ENCODE measurements at regions not wholly inside any gene's neighbourhood (a gene's known extent, or its start where the extent isn't known, plus 50 kb on each side); places are given as distances from the start of the nearest gene placed in this dataset.

- Histone ChIP-seq H3K9me3 (ENCODE audit: control insufficient read depth, insufficient read depth, low read length) (no peaks in the 10 kb centered on the region), H3K4me3 (ENCODE audit: low read depth, low read length) (no peak overlapping the region), H3K36me3 (ENCODE audit: control insufficient read depth, insufficient read depth, low read length) (no peaks in the 10 kb centered on the region), H3K27me3 (ENCODE audit: control insufficient read depth, insufficient read depth, low read length) (no peaks in the 10 kb centered on the region), H3K4me1 (ENCODE audit: control insufficient read depth, insufficient read depth, low read length) (no peaks in the 10 kb centered on the region), H3K27ac (ENCODE audit: low read depth, low read length) (no peak overlapping the region)
- DNase-seq (ENCODE audit: low read depth in 4 of 6, low spot score in 6 of 6), result no peak
- WGBS (ENCODE audit: insufficient coverage), result no CpG with 5 or more reads among the region's 1 CpG
Measured at GRCh38 chr2:53235836-53236582, 531.6 kb upstream of the CHAC2 start.

GRCh38 chr2:53234548-53234903 is 533.1 kb upstream of the CHAC2 start:
- Histone ChIP-seq H3K9me3 (ENCODE audit: control insufficient read depth, insufficient read depth, low read length) (no peaks in the 10 kb centered on the region), H3K4me3 (ENCODE audit: low read depth, low read length) (no peak overlapping the region), H3K27ac (ENCODE audit: low read depth, low read length) (no peak overlapping the region), H3K27me3 (ENCODE audit: control insufficient read depth, insufficient read depth, low read length) (no peaks in the 10 kb centered on the region), H3K36me3 (ENCODE audit: control insufficient read depth, insufficient read depth, low read length) (no peaks in the 10 kb centered on the region), H3K4me1 (ENCODE audit: control insufficient read depth, insufficient read depth, low read length) (no peaks in the 10 kb centered on the region)
- DNase-seq (ENCODE audit: low read depth in 4 of 6, low spot score in 6 of 6), result no peak
- 38% methylated on average over 1 of the region's 1 CpG for WGBS (ENCODE audit: insufficient coverage)

- Histone ChIP-seq H3K4me1 (ENCODE audit: control insufficient read depth, insufficient read depth, low read length) (no peaks in the 10 kb centered on the region), H3K36me3 (ENCODE audit: control insufficient read depth, insufficient read depth, low read length) (no peaks in the 10 kb centered on the region), H3K9me3 (ENCODE audit: control insufficient read depth, insufficient read depth, low read length) (no peaks in the 10 kb centered on the region), H3K27ac (ENCODE audit: low read depth, low read length) (no peak overlapping the region), H3K27me3 (ENCODE audit: control insufficient read depth, insufficient read depth, low read length) (no peaks in the 10 kb centered on the region), H3K4me3 (ENCODE audit: low read depth, low read length) (no peak overlapping the region)
- DNase-seq (ENCODE audit: low read depth in 4 of 6, low spot score in 6 of 6), result no peak
- 90% methylated on average over 1 of the region's 4 CpGs for WGBS (ENCODE audit: insufficient coverage)
Measured at GRCh38 chr2:53233759-53234547, 533.7 kb upstream of the CHAC2 start.

DNA sequence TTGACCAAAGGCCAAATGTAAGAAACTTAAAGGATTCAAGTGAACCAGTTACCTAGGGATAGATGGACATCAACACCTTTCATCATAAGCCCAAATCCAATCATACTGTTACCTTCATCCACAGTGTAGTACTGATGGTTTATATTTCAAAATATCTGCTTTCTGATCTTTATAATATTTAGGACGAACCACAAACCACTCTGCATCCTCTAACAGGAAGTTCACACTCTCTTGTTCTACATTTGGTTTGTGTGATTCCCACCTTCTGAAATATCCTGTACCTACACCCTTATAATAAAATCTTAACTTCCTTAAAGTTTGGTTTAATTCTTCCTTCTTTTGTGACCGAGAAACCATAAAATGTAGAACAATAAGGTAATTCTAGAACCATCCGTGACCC is 535.7 kb upstream of the CHAC2 start:
- no CpG with 5 or more reads among the region's 3 CpGs for WGBS (ENCODE audit: insufficient coverage)
- no peaks in the 10 kb centered on the region for H3K4me1 ChIP-seq (ENCODE audit: control insufficient read depth, insufficient read depth, low read length)

GRCh38 chr2:53230691-53231090 is 536.9 kb upstream of the CHAC2 start:
- no peak overlapping the region for H3K4me3 ChIP-seq (ENCODE audit: low read depth, low read length)
- H3K36me3 ChIP-seq (ENCODE audit: control insufficient read depth, insufficient read depth, low read length), result no peaks in the 10 kb centered on the region
- no peaks in the 10 kb centered on the region for H3K27me3 ChIP-seq (ENCODE audit: control insufficient read depth, insufficient read depth, low read length)
- no peak overlapping the region for H3K27ac ChIP-seq (ENCODE audit: low read depth, low read length)
- H3K4me1 ChIP-seq (ENCODE audit: control insufficient read depth, insufficient read depth, low read length), result no peaks in the 10 kb centered on the region
- no CpG with 5 or more reads among the region's 2 CpGs for WGBS (ENCODE audit: insufficient coverage)
- DNase-seq (ENCODE audit: low read depth in 4 of 6, low spot score in 6 of 6), result no peak
- H3K9me3 ChIP-seq (ENCODE audit: control insufficient read depth, insufficient read depth, low read length), result no peaks in the 10 kb centered on the region

More for the DNA sequence above, 535.7 kb upstream of the CHAC2 start:
- Histone ChIP-seq H3K4me3 (ENCODE audit: low read depth, low read length) (no peak overlapping the region), H3K27me3 (ENCODE audit: control insufficient read depth, insufficient read depth, low read length) (no peaks in the 10 kb centered on the region), H3K9me3 (ENCODE audit: control insufficient read depth, insufficient read depth, low read length) (no peaks in the 10 kb centered on the region), H3K36me3 (ENCODE audit: control insufficient read depth, insufficient read depth, low read length) (no peaks in the 10 kb centered on the region), H3K27ac (ENCODE audit: low read depth, low read length) (no peak overlapping the region)
- no peak for DNase-seq (ENCODE audit: low read depth in 4 of 6, low spot score in 6 of 6)

GRCh38 chr2:53227535-53227934 is 540.1 kb upstream of the CHAC2 start:
- Histone ChIP-seq H3K27me3 (ENCODE audit: control insufficient read depth, insufficient read depth, low read length) (no peaks in the 10 kb centered on the region), H3K36me3 (ENCODE audit: control insufficient read depth, insufficient read depth, low read length) (no peaks in the 10 kb centered on the region), H3K9me3 (ENCODE audit: control insufficient read depth, insufficient read depth, low read length) (no peaks in the 10 kb centered on the region), H3K4me3 (ENCODE audit: low read depth, low read length) (no peak overlapping the region), H3K4me1 (ENCODE audit: control insufficient read depth, insufficient read depth, low read length) (no peaks in the 10 kb centered on the region), H3K27ac (ENCODE audit: low read depth, low read length) (no peak overlapping the region)
- no CpG with 5 or more reads among the region's 3 CpGs for WGBS (ENCODE audit: insufficient coverage)
- DNase-seq (ENCODE audit: low read depth in 4 of 6, low spot score in 6 of 6), result no peak

DNA sequence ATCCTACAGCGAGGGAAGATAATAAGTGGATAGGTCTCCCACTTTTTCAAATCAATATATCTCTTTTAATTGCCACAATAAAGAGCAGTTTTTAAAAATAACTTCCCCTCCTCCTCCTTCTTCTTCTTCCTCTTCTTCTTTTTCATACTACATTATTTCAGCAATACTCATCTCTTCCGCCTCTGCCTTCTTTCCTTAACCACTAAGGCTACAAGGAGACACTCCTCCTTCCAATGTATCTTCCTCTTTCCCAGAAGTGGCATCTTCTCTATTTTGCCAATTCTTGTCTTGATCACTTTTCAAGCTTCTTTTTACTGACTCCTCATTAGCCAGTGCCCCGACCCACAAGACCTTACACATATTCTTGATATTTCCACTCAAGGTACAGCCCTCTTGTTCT is 546.6 kb upstream of the CHAC2 start:
- Histone ChIP-seq H3K36me3 (ENCODE audit: control insufficient read depth, insufficient read depth, low read length) (no peaks in the 10 kb centered on the region), H3K27ac (ENCODE audit: low read depth, low read length) (no peak overlapping the region), H3K9me3 (ENCODE audit: control insufficient read depth, insufficient read depth, low read length) (no peaks in the 10 kb centered on the region), H3K4me3 (ENCODE audit: low read depth, low read length) (no peak overlapping the region), H3K4me1 (ENCODE audit: control insufficient read depth, insufficient read depth, low read length) (no peaks in the 10 kb centered on the region), H3K27me3 (ENCODE audit: control insufficient read depth, insufficient read depth, low read length) (no peaks in the 10 kb centered on the region)
- DNase-seq (ENCODE audit: low read depth in 4 of 6, low spot score in 6 of 6), result no peak
- WGBS (ENCODE audit: insufficient coverage), result 100% methylated on average over 2 of the region's 3 CpGs

DNA sequence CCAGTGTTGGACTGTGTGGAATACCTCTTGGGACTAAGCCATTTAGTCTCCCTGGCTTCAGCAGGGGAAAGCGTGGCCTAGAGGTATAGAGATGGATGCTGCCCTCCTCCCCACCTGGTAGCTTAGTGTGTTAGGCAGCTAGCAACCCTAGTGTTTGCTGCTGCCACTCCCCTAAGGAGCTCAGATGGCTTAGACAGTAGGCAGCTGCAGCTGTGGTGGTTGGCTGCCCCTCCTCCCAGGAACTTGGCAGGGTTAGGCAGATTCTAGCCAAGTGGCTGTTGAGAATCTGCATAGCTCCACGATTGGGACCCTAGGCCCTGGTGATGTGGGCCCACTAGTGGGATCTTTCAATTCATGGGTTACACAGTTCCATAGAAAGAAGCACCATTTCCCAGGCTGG is 550.4 kb upstream of the CHAC2 start:
- Histone ChIP-seq H3K4me3 (ENCODE audit: low read depth, low read length) (no peak overlapping the region), H3K27me3 (ENCODE audit: control insufficient read depth, insufficient read depth, low read length) (no peaks in the 10 kb centered on the region), H3K36me3 (ENCODE audit: control insufficient read depth, insufficient read depth, low read length) (no peaks in the 10 kb centered on the region), H3K9me3 (ENCODE audit: control insufficient read depth, insufficient read depth, low read length) (no peaks in the 10 kb centered on the region), H3K4me1 (ENCODE audit: control insufficient read depth, insufficient read depth, low read length) (no peaks in the 10 kb centered on the region), H3K27ac (ENCODE audit: low read depth, low read length) (no peak overlapping the region)
- no peak for DNase-seq (ENCODE audit: low read depth in 4 of 6, low spot score in 6 of 6)
- WGBS (ENCODE audit: insufficient coverage), result 75% methylated on average over 2 of the region's 2 CpGs

DNA sequence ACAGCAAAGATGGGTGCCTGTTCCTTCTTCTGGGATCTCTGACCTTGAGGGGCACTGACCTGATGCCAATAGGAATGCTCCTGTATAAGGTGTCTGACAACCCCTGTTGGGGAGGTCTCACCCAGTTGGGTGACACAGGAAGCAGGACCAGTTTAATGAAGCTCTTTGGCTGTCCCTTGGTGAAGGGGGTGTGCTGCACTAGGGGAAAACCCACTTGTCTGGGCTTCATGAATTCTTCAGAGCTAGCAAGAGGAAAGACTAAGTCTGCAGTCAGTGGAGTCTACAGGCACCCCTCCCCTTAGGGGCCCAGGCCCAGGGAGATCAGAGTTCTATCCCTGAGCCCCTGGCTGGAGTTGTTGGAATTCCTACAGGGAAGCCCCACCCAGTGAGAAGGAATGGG is 550.8 kb upstream of the CHAC2 start:
- Histone ChIP-seq H3K36me3 (ENCODE audit: control insufficient read depth, insufficient read depth, low read length) (no peaks in the 10 kb centered on the region), H3K4me3 (ENCODE audit: low read depth, low read length) (no peak overlapping the region), H3K27ac (ENCODE audit: low read depth, low read length) (no peak overlapping the region), H3K27me3 (ENCODE audit: control insufficient read depth, insufficient read depth, low read length) (no peaks in the 10 kb centered on the region), H3K4me1 (ENCODE audit: control insufficient read depth, insufficient read depth, low read length) (no peaks in the 10 kb centered on the region), H3K9me3 (ENCODE audit: control insufficient read depth, insufficient read depth, low read length) (no peaks in the 10 kb centered on the region)
- no peak for DNase-seq (ENCODE audit: low read depth in 4 of 6, low spot score in 6 of 6)

GRCh38 chr2:53212576-53212975 is 555.0 kb upstream of the CHAC2 start:
- H3K9me3 ChIP-seq (ENCODE audit: control insufficient read depth, insufficient read depth, low read length), result no peaks in the 10 kb centered on the region
- H3K4me1 ChIP-seq (ENCODE audit: control insufficient read depth, insufficient read depth, low read length), result no peaks in the 10 kb centered on the region
- no peak overlapping the region for H3K27ac ChIP-seq (ENCODE audit: low read depth, low read length)
- no peaks in the 10 kb centered on the region for H3K27me3 ChIP-seq (ENCODE audit: control insufficient read depth, insufficient read depth, low read length)
- no peak overlapping the region for H3K4me3 ChIP-seq (ENCODE audit: low read depth, low read length)
- DNase-seq (ENCODE audit: low read depth in 4 of 6, low spot score in 6 of 6), result no peak
- WGBS (ENCODE audit: insufficient coverage), result no CpG with 5 or more reads among the region's 1 CpG
- no peaks in the 10 kb centered on the region for H3K36me3 ChIP-seq (ENCODE audit: control insufficient read depth, insufficient read depth, low read length)
